Body of pancreas (tissue), 4 donors: ENCODE measurements at regions not wholly inside any gene's neighbourhood (a gene's known extent, or its start where the extent isn't known, plus 50 kb on each side); places are given as distances from the start of the nearest gene placed in this dataset.

Experiments
- CTCF ChIP-seq, 7 experiments: fragments of 450-650 bp in 4 of 7; fragments of 200-600 bp in 3 of 7; sonication (generic) in 3 of 7; IDR thresholded peaks; one replicate each; pipeline ENCODE4 v1.5.1; 2016 to 2019; ENCODE audit warnings: antibody characterized with exemption in 7 of 7
- POLR2A ChIP-seq, 3 donors: fragments of 450-650 bp; IDR thresholded peaks; one replicate each; pipeline ENCODE4 v1.6.1; 2016; ENCODE audit warnings: antibody characterized with exemption in 3 of 3, mild to moderate bottlenecking in 2 of 3

GRCh38 chr2:198763793-198764192 lies 693.9 kb downstream of the SATB2 start:
- TF ChIP-seq CTCF (IDR thresholded peaks at IDR 0.05) (no peak), POLR2A (IDR thresholded peaks at IDR 0.05) (no peak)
